Trophoblast cell (in vitro differentiated cells and primary cell): ENCODE measurements at regions not wholly inside any gene's neighbourhood (a gene's known extent, or its start where the extent isn't known, plus 50 kb on each side); places are given as distances from the start of the nearest gene placed in this dataset.

Source experiments
- DNase-seq, 2 donors: peaks; one replicate each; pipeline ENCODE4 v3.0.0-alpha.2; 2016
- H2AFZ ChIP-seq: 2 replicates; pipeline ENCODE4 v1.6.1; 2013; ENCODE audit warnings: low read length, moderate library complexity, mild to moderate bottlenecking; ENCODE audit not compliant: insufficient read depth, poor library complexity
- H2AK5ac ChIP-seq: 2 replicates; pipeline ENCODE4 v1.6.1; 2013; ENCODE audit warnings: mild to moderate bottlenecking, low read length
- H2BK120ac ChIP-seq: 2 replicates; pipeline ENCODE4 v1.6.1; 2013; ENCODE audit warnings: low read length, mild to moderate bottlenecking, moderate library complexity; ENCODE audit not compliant: insufficient read depth, poor library complexity
- H2BK12ac ChIP-seq: 2 replicates; pipeline ENCODE4 v1.6.1; 2013; ENCODE audit warnings: mild to moderate bottlenecking, low read length, moderate library complexity
- H2BK5ac ChIP-seq: 2 replicates; pipeline ENCODE4 v1.6.1; 2013; ENCODE audit warnings: low read length, low read depth, moderate library complexity, mild to moderate bottlenecking; ENCODE audit not compliant: poor library complexity
- H3K14ac ChIP-seq: 2 replicates; pipeline ENCODE4 v1.6.1; 2013; ENCODE audit warnings: mild to moderate bottlenecking, low read length
- H3K18ac ChIP-seq: 2 replicates; pipeline ENCODE4 v1.6.1; 2013; ENCODE audit warnings: mild to moderate bottlenecking, low read length
- H3K23ac ChIP-seq: 2 replicates; pipeline ENCODE4 v1.6.1; 2013; ENCODE audit warnings: low read length
- H3K27ac ChIP-seq: 2 replicates; pipeline ENCODE4 v1.5.1; 2013; ENCODE audit warnings: low read depth, mild to moderate bottlenecking, inconsistent platforms, low read length, moderate library complexity
- H3K27me3 ChIP-seq: 2 replicates; pipeline ENCODE4 v1.6.1; 2013; ENCODE audit warnings: inconsistent platforms, mild to moderate bottlenecking, low read length, moderate library complexity; ENCODE audit not compliant: insufficient read depth
- H3K36me3 ChIP-seq, 2 experiments: 1 replicate in 1 of 2; 2 replicates in 1 of 2; pipeline ENCODE4 v1.6.1; 2013; ENCODE audit warnings: low read length in 2 of 2, mild to moderate bottlenecking in 2 of 2, moderate library complexity in 1 of 2; ENCODE audit not compliant: insufficient read depth in 2 of 2, control insufficient read depth in 1 of 2
- H3K4ac ChIP-seq: 2 replicates; pipeline ENCODE4 v1.6.1; 2013; ENCODE audit warnings: low read depth, mild to moderate bottlenecking, low read length, moderate library complexity
- H3K4me1 ChIP-seq, 2 experiments: 1 replicate in 1 of 2; 2 replicates in 1 of 2; pipeline ENCODE4 v1.6.1; 2013; ENCODE audit warnings: low read length in 2 of 2, mild to moderate bottlenecking in 2 of 2, moderate library complexity in 1 of 2; ENCODE audit not compliant: insufficient read depth in 2 of 2, control insufficient read depth in 1 of 2
- H3K4me2 ChIP-seq: 2 replicates; pipeline ENCODE4 v1.6.1; 2013; ENCODE audit warnings: inconsistent platforms, mild to moderate bottlenecking, low read length, moderate library complexity
- H3K4me3 ChIP-seq: 2 replicates; pipeline ENCODE4 v1.5.1; 2013; ENCODE audit warnings: mild to moderate bottlenecking, low read depth, low read length, inconsistent platforms
- H3K79me1 ChIP-seq: one replicate; pipeline ENCODE4 v1.6.1; 2013; ENCODE audit warnings: low read length
- H3K79me2 ChIP-seq: 2 replicates; pipeline ENCODE4 v1.6.1; 2013; ENCODE audit warnings: low read length, mild to moderate bottlenecking; ENCODE audit not compliant: control insufficient read depth, insufficient read depth, poor library complexity
- H3K9ac ChIP-seq: 2 replicates; pipeline ENCODE4 v1.6.1; 2013; ENCODE audit warnings: mild to moderate bottlenecking, low read length
- H3K9me3 ChIP-seq: 2 replicates; pipeline ENCODE4 v1.6.1; 2013; ENCODE audit warnings: low read depth, mild to moderate bottlenecking, control low read depth, inconsistent platforms, low read length; ENCODE audit not compliant: insufficient read depth
- H4K12ac ChIP-seq: 2 replicates; pipeline ENCODE4 v1.6.1; 2013; ENCODE audit warnings: low read depth, mild to moderate bottlenecking, low read length, moderate library complexity
- H4K8ac ChIP-seq: 2 replicates; pipeline ENCODE4 v1.6.1; 2013; ENCODE audit warnings: low read depth, mild to moderate bottlenecking, low read length, moderate library complexity
- H4K91ac ChIP-seq: one replicate; pipeline ENCODE4 v1.6.1; 2013; ENCODE audit warnings: low read depth, mild to moderate bottlenecking, low read length, moderate library complexity
- WGBS: extraction: QIAGEN DNeasy Blood & Tissue Kit; methylation state at CpG from one replicate; pipeline ENCODE4 v1.1.7; 2013; ENCODE audit warnings: missing lambda C conversion rate; ENCODE audit not compliant: insufficient read length, insufficient coverage; ENCODE audit errors: extremely low coverage; 5-methylcytosine and 5-hydroxymethylcytosine counted together

DNA sequence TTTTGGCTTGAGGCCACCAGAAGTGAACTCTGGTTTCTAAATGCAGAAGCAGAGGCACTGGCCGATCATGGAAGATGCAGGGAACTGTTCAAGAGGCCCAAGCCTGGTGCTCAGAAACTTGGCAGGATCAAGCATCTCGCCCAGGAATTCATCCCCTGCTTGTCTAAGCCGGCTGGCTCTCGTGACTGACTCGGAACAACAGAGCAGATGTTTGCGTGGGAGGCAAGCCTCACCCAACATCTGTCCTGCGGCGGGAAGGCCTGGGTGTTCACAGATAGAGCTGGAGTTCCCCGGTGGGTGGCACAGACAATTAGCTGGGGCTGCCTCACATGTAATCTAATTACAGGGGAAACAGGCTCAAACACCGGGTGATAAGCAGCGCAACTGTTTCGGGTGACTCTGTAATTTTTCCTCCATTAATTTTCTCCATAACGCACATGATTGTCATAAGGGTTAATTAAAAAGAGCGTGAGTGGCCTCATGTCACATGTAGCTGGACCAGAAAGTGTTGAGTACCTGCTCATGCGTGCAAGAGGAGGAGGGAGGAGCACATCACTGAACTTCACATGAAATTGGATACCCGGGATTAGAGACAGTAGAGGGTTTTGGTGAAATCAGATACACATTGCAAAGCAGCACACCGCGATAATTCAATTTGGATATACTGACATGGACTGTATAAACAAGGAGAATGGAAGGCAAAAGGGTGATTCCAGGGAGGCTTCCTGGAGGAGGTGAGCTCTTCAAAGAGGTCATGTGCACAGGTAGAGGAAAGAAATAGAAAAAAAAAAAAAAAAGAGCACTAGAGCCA lies 180.0 kb downstream of the ETS2 start:
- WGBS = no CpG with 5 or more reads among the region's 18 CpGs
- H3K4ac ChIP-seq = no peak overlapping the region

GRCh38 chr21:38984982-38985567 lies 179.3 kb downstream of the ETS2 start:
- Histone ChIP-seq H3K18ac (no peak overlapping the region), H3K4ac (no peak overlapping the region), H3K27ac (no peak overlapping the region), H3K23ac (no peak overlapping the region), H3K4me2 (no peak overlapping the region), H4K91ac (no peak overlapping the region), H2BK120ac (no peak overlapping the region), H3K36me3 (no peaks in the 10 kb centered on the region), H2BK5ac (no peak overlapping the region), H4K8ac (no peak overlapping the region), H2AK5ac (no peak overlapping the region), H3K27me3 (no peaks in the 10 kb centered on the region), H3K79me2 (no peaks in the 10 kb centered on the region), H3K4me1 (peaks cover 6 to 19% of the 10 kb centered on the region in 2 experiments), H3K9ac (no peak overlapping the region), H3K9me3 (no peaks in the 10 kb centered on the region), H2BK12ac (no peak overlapping the region), H3K79me1 (peaks cover 1% of the 10 kb centered on the region), H4K12ac (no peak overlapping the region), H2AFZ (no peak overlapping the region), H3K14ac (no peak overlapping the region), H3K4me3 (no peak overlapping the region)
- WGBS = no CpG with 5 or more reads among the region's 11 CpGs
- no peak for DNase-seq

More for the DNA sequence above, 180.0 kb downstream of the ETS2 start:
- H4K12ac ChIP-seq = no peak overlapping the region
- H3K9ac ChIP-seq = no peak overlapping the region
- H3K27me3 ChIP-seq = no peaks in the 10 kb centered on the region
- H2BK120ac ChIP-seq = no peak overlapping the region
- H3K14ac ChIP-seq = no peak overlapping the region
- H4K8ac ChIP-seq = no peak overlapping the region
- H2BK12ac ChIP-seq = no peak overlapping the region
- H2BK5ac ChIP-seq = no peak overlapping the region
- DNase-seq = no peak
- H3K4me3 ChIP-seq = no peak overlapping the region
- H3K23ac ChIP-seq = no peak overlapping the region
- no peak overlapping the region for H3K4me2 ChIP-seq
- no peak overlapping the region for H3K27ac ChIP-seq
- H3K18ac ChIP-seq = no peak overlapping the region
- no peak overlapping the region for H4K91ac ChIP-seq
- H2AFZ ChIP-seq = no peak overlapping the region
- peaks cover 1% of the 10 kb centered on the region for H3K79me1 ChIP-seq
- H3K36me3 ChIP-seq = no peaks in the 10 kb centered on the region
- H3K4me1 ChIP-seq = peaks cover 6 to 15% of the 10 kb centered on the region in 2 experiments
- H2AK5ac ChIP-seq = no peak overlapping the region
- no peaks in the 10 kb centered on the region for H3K9me3 ChIP-seq
- H3K79me2 ChIP-seq = no peaks in the 10 kb centered on the region

- no peak overlapping the region for H2BK12ac ChIP-seq
- no peak overlapping the region for H3K4me2 ChIP-seq
- H3K79me1 ChIP-seq = peaks cover 1% of the 10 kb centered on the region
- no peaks in the 10 kb centered on the region for H3K27me3 ChIP-seq
- no peak overlapping the region for H4K8ac ChIP-seq
- no peak overlapping the region for H2BK5ac ChIP-seq
- H3K23ac ChIP-seq = no peak overlapping the region
- no peak overlapping the region for H3K27ac ChIP-seq
- no peak overlapping the region for H4K91ac ChIP-seq
- H3K4ac ChIP-seq = no peak overlapping the region
- H4K12ac ChIP-seq = no peak overlapping the region
- no peak overlapping the region for H2BK120ac ChIP-seq
- no peaks in the 10 kb centered on the region for H3K79me2 ChIP-seq
- H3K9me3 ChIP-seq = no peaks in the 10 kb centered on the region
- H2AK5ac ChIP-seq = no peak overlapping the region
- no peak overlapping the region for H3K9ac ChIP-seq
- DNase-seq = no peak
- WGBS = no CpG with 5 or more reads among the region's 4 CpGs
- no peak overlapping the region for H2AFZ ChIP-seq
- no peak overlapping the region for H3K14ac ChIP-seq
- no peak overlapping the region for H3K4me3 ChIP-seq
- H3K36me3 ChIP-seq = no peaks in the 10 kb centered on the region
- peaks cover 6 to 19% of the 10 kb centered on the region in 2 experiments for H3K4me1 ChIP-seq
- no peak overlapping the region for H3K18ac ChIP-seq
Measured at GRCh38 chr21:38984568-38984967, 178.8 kb downstream of the ETS2 start.

- Histone ChIP-seq H3K23ac (no peak overlapping the region), H3K27ac (no peak overlapping the region), H3K4me1 (peaks cover 11 to 21% of the 10 kb centered on the region in 2 experiments), H3K27me3 (no peaks in the 10 kb centered on the region), H4K12ac (no peak overlapping the region), H3K79me2 (no peaks in the 10 kb centered on the region), H3K4me3 (no peak overlapping the region), H4K8ac (no peak overlapping the region), H2BK12ac (no peak overlapping the region), H3K14ac (no peak overlapping the region), H4K91ac (no peak overlapping the region), H2BK5ac (no peak overlapping the region), H3K9me3 (no peaks in the 10 kb centered on the region), H3K4me2 (no peak overlapping the region), H3K36me3 (no peaks in the 10 kb centered on the region), H2BK120ac (no peak overlapping the region), H2AFZ (no peak overlapping the region), H2AK5ac (no peak overlapping the region), H3K18ac (no peak overlapping the region), H3K79me1 (peaks cover 3% of the 10 kb centered on the region), H3K4ac (no peak overlapping the region), H3K9ac (no peak overlapping the region)
- WGBS = no CpG with 5 or more reads among the region's 10 CpGs
- no peak for DNase-seq
Measured at GRCh38 chr21:38983560-38983959, 177.8 kb downstream of the ETS2 start.
